ENCODE measurements at regions not wholly inside any gene's neighbourhood (a gene's known extent, or its start where the extent isn't known, plus 50 kb on each side); places are given as distances from the start of the nearest gene placed in this dataset.

DNA sequence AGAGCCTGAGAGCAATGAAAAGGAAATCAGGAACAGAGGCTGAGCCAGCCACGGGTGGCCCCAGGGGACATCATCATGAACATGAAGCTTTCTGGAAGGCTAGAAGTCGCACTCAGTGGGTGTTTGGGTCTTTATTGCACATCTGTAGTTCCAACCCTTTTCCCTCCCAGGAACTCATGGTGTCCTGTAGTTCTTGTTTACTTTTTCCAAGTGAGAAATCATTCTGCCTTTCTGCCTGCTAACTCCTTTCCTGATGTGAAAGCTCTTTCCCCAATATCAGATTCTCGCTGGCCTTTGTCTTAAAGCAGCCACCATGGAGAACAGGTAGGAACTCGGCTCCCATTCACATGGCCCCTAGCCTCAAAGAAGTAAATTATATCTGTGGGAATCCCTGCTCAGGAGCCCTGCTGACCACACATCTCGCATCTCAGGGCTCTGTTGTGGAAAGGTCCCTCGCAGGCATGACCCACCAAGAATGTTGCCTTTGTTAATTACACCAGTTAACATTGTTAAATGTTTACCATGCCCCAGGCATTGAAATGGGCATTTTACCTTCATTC lies 542.7 kb downstream of the TNS3 start:
- Mint-ChIP-seq H3K27me3 (ENCODE audit: insufficient read depth) (no peaks in the 10 kb centered on the region), H3K27ac (no peak overlapping the region), H3K4me3 (no peak overlapping the region), H3K9me3 (peaks cover 4% of the 10 kb centered on the region), H3K36me3 (ENCODE audit: low read depth) (no peaks in the 10 kb centered on the region), H3K4me1 (ENCODE audit: low read depth) (no peaks in the 10 kb centered on the region)
- intact Hi-C loops (cut with micrococcal nuclease) = no loop called here
- no peak for DNase-seq (ENCODE audit: low spot score)

DNA sequence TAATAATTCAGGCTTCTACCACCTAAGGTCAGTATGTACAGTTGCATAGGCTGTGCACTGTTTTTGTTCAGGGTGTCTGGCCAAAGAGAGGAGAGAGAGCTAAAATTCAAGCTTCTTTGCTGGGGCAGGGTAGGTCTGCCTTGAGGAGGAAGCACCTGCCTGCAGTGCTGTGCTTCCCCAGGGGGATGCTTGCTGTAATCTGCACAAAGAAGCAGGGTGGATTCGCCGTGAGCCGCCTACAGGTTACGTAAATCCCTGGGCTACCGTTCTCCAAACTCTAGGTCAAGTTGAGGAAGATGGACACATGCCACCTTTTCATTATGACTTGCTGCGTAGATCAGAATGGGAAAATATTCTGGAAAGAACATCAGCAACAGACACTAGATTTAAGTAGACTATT lies 543.3 kb downstream of the TNS3 start:
- Mint-ChIP-seq H3K36me3 (ENCODE audit: low read depth) (no peaks in the 10 kb centered on the region), H3K9me3 (peaks cover 4% of the 10 kb centered on the region), H3K4me1 (ENCODE audit: low read depth) (no peaks in the 10 kb centered on the region), H3K27ac (no peak overlapping the region), H3K27me3 (ENCODE audit: insufficient read depth) (no peaks in the 10 kb centered on the region), H3K4me3 (no peak overlapping the region)
- no peak for DNase-seq (ENCODE audit: low spot score)
- intact Hi-C loops (cut with micrococcal nuclease) = no loop called here

DNA sequence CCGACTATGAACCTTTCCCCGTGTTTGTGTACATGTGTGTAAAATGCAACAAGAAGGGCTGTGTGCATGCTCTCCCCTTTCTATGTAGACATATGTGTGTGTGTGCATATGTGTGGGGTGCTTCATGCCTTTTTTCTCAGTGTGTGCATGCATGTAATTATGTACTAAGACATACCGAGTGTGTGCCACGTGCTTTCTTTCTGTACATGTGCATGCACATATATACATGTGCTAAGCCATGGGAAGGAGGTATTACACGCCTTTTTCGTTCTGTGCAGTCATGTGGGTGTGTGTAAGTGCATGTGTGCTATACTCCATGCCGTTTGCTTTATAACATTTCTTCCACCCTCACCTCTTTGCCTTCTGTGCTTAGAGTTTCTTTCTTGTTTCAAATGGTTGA lies 544.3 kb downstream of the TNS3 start:
- no peaks in the 10 kb centered on the region for H3K27me3 Mint-ChIP-seq (ENCODE audit: insufficient read depth)
- no peak overlapping the region for H3K4me3 Mint-ChIP-seq
- peaks cover 4% of the 10 kb centered on the region for H3K9me3 Mint-ChIP-seq
- no peaks in the 10 kb centered on the region for H3K36me3 Mint-ChIP-seq (ENCODE audit: low read depth)
- DNase-seq (ENCODE audit: low spot score) = no peak
- intact Hi-C loops (cut with micrococcal nuclease) = no loop called here
- no peaks in the 10 kb centered on the region for H3K4me1 Mint-ChIP-seq (ENCODE audit: low read depth)
- H3K27ac Mint-ChIP-seq = no peak overlapping the region

DNA sequence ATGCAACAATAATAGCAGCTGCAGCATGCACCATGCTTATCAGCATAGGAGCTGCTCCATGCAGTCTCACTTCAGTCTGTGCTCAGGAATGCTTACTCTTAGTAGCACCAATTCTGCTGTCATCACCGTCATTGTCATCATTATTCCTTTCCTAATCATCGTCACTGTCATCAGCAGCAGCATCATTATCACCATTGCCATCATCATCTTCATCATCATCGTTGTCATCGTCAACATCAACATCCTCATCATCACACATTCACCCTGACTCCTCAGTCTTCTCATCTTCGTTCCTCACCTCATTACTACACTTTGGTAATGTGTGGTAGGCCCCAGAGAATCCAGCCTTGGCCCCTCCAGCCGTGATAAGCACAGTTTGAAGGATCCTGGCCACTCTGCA lies 545.0 kb downstream of the TNS3 start:
- intact Hi-C loops (cut with micrococcal nuclease) = no loop called here
- Mint-ChIP-seq H3K4me3 (no peak overlapping the region), H3K4me1 (ENCODE audit: low read depth) (no peaks in the 10 kb centered on the region), H3K27ac (no peak overlapping the region), H3K9me3 (peaks cover 4% of the 10 kb centered on the region), H3K36me3 (ENCODE audit: low read depth) (no peaks in the 10 kb centered on the region), H3K27me3 (ENCODE audit: insufficient read depth) (no peaks in the 10 kb centered on the region)
- DNase-seq (ENCODE audit: low spot score) = no peak

DNA sequence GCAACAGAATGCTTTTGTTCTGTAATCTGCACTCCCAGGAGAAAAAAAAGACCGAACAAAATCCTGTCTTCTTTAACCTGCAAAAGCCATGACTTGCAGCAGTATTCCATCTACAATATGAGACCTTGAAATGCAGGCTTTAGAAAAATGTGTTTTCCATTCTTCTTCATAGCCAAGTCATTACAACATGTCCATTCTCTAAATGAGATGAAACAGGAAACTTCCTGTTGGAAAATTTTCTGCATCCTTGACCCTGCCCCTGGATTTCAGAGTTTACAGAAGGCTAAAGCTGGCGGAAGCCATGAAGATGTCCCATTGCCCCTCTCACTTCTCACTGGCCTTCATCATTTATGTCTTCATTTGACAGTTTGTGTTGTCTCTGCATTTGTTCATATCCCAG lies 546.4 kb downstream of the TNS3 start:
- Mint-ChIP-seq H3K4me1 (ENCODE audit: low read depth) (no peaks in the 10 kb centered on the region), H3K9me3 (peaks cover 4% of the 10 kb centered on the region), H3K27me3 (ENCODE audit: insufficient read depth) (no peaks in the 10 kb centered on the region), H3K4me3 (no peak overlapping the region), H3K27ac (no peak overlapping the region), H3K36me3 (ENCODE audit: low read depth) (no peaks in the 10 kb centered on the region)
- intact Hi-C loops (cut with micrococcal nuclease) = no loop called here
- no peak for DNase-seq (ENCODE audit: low spot score)

DNA sequence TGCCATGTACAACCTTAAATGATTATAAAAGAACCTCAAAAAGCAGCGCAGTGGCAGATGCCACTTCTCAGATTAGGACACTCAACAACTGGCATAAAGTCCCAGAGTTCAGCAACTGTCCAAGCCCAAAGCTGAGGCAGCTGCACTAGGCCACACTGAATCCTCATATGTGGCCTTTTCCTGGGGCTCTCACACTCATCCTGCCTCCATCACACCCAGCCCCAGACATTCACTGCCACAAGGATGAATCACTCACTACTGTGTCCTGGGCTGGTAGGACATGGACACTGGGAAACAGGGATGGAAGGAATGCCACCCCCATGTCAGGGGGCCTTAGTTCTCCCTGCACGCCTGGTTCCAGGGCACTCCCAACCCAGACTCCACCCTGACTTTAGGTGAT lies 547.7 kb downstream of the TNS3 start:
- H3K4me3 Mint-ChIP-seq = no peak overlapping the region
- no peak for DNase-seq (ENCODE audit: low spot score)
- H3K36me3 Mint-ChIP-seq (ENCODE audit: low read depth) = no peaks in the 10 kb centered on the region
- peaks cover 4% of the 10 kb centered on the region for H3K9me3 Mint-ChIP-seq
- intact Hi-C loops (cut with micrococcal nuclease) = no loop called here
- no peaks in the 10 kb centered on the region for H3K27me3 Mint-ChIP-seq (ENCODE audit: insufficient read depth)
- no peak overlapping the region for H3K27ac Mint-ChIP-seq
- no peaks in the 10 kb centered on the region for H3K4me1 Mint-ChIP-seq (ENCODE audit: low read depth)

DNA sequence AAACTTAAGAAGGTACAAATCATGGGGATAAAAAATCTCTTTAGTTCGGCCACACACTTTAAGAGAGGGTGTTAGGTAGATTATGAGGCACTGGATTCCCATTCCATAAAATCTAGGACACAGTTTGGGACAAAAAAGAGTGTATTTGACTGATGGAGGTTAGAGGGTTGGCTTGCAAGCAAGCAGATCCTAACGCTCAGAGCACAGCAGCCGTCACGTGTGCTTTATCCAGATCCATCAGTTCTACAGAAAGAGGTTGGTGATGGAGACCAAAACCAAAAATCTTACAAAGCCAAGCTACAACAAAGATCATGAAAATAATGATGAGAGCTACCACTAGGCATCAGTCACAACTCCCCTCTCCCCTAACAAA lies 549.4 kb downstream of the TNS3 start:
- H3K27me3 Mint-ChIP-seq (ENCODE audit: insufficient read depth) = no peaks in the 10 kb centered on the region
- no peak for DNase-seq (ENCODE audit: low spot score)
- H3K36me3 Mint-ChIP-seq (ENCODE audit: low read depth) = no peaks in the 10 kb centered on the region
- no peaks in the 10 kb centered on the region for H3K4me1 Mint-ChIP-seq (ENCODE audit: low read depth)
- H3K9me3 Mint-ChIP-seq = peaks cover 4% of the 10 kb centered on the region
- no peak overlapping the region for H3K4me3 Mint-ChIP-seq
- H3K27ac Mint-ChIP-seq = no peak overlapping the region
- intact Hi-C loops (cut with micrococcal nuclease) = no loop called here

DNA sequence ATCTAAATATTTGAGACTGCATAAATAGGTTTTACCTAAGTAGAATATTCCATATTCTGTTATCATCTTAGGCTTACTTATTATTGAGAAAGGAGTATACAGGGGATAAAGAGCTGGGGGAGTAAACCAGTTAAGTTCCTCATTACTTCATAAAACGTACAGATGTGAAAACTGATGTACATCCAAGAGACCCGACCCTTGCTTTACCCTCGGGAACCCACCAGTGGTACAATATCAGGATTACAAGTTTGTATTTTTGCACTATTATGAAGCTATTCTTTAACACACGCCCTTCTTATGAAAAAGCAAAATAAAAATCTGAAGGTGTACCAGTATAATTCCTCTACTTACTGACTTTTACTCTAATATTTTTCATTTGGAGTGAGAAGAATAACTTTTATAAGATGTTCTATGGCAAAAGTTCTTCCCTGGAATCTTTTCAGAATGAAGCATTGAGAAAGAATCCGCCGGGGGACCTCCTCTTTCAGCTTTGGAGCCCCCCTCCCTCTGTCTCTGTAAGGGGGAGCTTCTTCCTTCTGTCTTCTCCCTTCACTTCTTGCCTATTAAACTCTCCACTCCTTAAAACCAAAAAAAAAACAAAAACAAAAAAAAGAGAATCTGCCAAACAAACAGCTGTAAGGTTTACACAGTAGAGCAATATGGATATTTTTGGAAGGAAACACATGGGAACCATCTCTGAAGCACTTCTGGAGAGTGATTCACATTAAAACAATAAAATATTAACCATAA lies 550.0 kb downstream of the TNS3 start:
- Mint-ChIP-seq H3K27ac (no peak overlapping the region), H3K27me3 (ENCODE audit: insufficient read depth) (no peaks in the 10 kb centered on the region), H3K9me3 (peaks cover 4% of the 10 kb centered on the region), H3K36me3 (ENCODE audit: low read depth) (no peaks in the 10 kb centered on the region), H3K4me3 (no peak overlapping the region), H3K4me1 (ENCODE audit: low read depth) (no peaks in the 10 kb centered on the region)
- intact Hi-C loops (cut with micrococcal nuclease) = no loop called here
- DNase-seq (ENCODE audit: low spot score) = no peak

DNA sequence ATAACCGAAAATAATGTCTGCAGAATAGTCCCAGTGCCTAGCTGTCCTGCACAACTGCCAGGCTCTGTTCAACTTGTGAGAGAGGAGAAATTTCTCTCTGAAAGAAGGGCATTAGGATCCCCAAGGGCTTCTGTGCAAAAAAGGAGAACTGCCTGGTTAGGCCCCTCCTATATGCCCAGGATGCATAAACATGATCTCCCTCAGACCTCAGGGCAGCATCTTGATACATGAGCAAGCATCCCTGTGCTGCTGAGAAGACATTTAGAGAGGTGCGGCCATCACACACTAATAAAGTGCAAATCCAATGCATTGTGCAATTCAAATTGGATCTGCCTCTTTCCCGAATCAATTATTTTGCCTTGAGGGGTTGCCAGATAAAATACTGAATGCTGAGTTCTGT lies 553.6 kb downstream of the TNS3 start:
- Mint-ChIP-seq H3K4me3 (no peak overlapping the region), H3K27me3 (ENCODE audit: insufficient read depth) (no peaks in the 10 kb centered on the region), H3K9me3 (no peaks in the 10 kb centered on the region), H3K27ac (no peak overlapping the region), H3K36me3 (ENCODE audit: low read depth) (no peaks in the 10 kb centered on the region), H3K4me1 (ENCODE audit: low read depth) (no peaks in the 10 kb centered on the region)
- intact Hi-C loops (cut with micrococcal nuclease) = no loop called here
- no peak for DNase-seq (ENCODE audit: low spot score)

DNA sequence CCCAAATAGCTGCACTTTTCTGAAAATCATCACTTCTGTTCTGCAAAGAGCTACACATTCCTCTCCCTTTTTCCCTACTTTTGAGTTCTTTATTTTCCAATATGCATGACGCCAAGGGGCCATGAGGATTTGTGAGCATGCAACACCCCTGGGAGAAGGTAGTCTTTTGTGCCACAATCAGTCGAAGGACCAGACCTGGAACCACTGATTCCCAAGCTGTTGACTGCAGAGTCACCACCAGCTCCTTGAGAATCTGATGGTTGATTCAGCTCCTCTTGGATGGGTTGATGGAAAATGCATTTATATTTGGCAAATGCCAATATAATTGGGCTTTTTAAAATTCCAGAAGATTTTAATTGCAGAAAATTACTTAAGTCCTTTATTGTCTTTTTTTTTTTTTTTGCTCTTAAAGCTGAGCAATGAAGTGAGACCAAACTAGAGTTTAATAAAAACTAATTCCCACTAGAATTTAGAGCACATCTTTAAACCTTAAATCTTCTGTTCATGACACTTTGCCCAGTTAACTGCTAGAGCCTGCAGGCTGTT lies 554.1 kb downstream of the TNS3 start:
- Mint-ChIP-seq H3K36me3 (ENCODE audit: low read depth) (no peaks in the 10 kb centered on the region), H3K4me1 (ENCODE audit: low read depth) (no peaks in the 10 kb centered on the region), H3K4me3 (no peak overlapping the region), H3K27me3 (ENCODE audit: insufficient read depth) (no peaks in the 10 kb centered on the region), H3K27ac (no peak overlapping the region), H3K9me3 (no peaks in the 10 kb centered on the region)
- intact Hi-C loops (cut with micrococcal nuclease) = no loop called here
- DNase-seq (ENCODE audit: low spot score) = no peak

DNA sequence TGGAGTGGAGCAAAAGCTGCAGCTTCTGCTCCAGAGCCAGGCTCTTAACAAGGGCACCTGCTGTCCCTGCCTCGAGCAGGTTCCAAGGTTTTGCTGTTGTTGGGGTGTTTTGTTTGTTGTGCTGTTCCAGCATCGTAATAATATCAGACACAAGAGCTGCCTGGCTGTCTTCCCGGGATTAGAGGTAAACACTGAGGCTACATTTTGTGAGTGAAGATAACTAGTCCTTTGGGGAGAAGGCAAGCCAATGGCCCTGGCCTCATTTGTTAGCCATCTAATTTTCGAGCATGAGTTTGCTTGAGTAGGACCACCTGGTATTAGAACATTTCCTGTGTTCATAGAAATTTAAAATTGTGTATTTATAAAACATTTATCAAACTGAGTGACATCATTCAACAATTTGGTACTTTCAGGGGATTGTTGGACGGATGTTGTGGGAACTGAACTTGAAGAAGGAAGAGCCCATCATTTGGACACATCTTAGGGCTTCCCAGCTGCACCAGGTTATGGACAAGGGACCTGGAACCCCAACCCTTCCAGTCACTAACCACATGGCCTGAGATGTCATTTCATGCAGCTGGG lies 555.0 kb downstream of the TNS3 start:
- DNase-seq (ENCODE audit: low spot score) = no peak
- H3K27me3 Mint-ChIP-seq (ENCODE audit: insufficient read depth) = no peaks in the 10 kb centered on the region

DNA sequence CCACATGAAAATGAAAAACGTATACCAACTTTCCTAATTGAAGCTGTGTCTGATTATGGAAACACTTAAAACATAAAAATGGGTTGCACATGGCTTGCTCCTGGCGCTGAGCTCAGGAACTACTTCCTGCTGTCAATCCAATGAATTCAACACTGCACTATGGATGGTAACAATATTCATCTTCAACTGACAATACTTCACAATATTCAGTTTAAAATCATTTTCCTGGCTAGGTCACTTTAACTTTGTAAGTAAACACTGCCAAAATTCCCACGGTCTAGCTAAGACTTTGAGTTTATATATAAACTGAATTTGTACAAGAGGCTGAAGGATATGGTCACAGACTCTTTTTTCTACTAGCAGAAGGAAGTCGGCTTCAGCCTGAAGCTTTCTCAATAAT lies 556.9 kb downstream of the TNS3 start:
- Mint-ChIP-seq H3K36me3 (ENCODE audit: low read depth) (no peaks in the 10 kb centered on the region), H3K4me1 (ENCODE audit: low read depth) (no peaks in the 10 kb centered on the region), H3K9me3 (no peaks in the 10 kb centered on the region), H3K27ac (no peak overlapping the region), H3K4me3 (no peak overlapping the region), H3K27me3 (ENCODE audit: insufficient read depth) (no peaks in the 10 kb centered on the region)
- no peak for DNase-seq (ENCODE audit: low spot score)
- intact Hi-C loops (cut with micrococcal nuclease) = no loop called here

More for the DNA sequence above, 555.0 kb downstream of the TNS3 start:
- H3K36me3 Mint-ChIP-seq (ENCODE audit: low read depth) = no peaks in the 10 kb centered on the region
- H3K4me3 Mint-ChIP-seq = no peak overlapping the region
- H3K9me3 Mint-ChIP-seq = no peaks in the 10 kb centered on the region
- no peak overlapping the region for H3K27ac Mint-ChIP-seq
- intact Hi-C loops (cut with micrococcal nuclease) = no loop called here
- H3K4me1 Mint-ChIP-seq (ENCODE audit: low read depth) = no peaks in the 10 kb centered on the region

DNA sequence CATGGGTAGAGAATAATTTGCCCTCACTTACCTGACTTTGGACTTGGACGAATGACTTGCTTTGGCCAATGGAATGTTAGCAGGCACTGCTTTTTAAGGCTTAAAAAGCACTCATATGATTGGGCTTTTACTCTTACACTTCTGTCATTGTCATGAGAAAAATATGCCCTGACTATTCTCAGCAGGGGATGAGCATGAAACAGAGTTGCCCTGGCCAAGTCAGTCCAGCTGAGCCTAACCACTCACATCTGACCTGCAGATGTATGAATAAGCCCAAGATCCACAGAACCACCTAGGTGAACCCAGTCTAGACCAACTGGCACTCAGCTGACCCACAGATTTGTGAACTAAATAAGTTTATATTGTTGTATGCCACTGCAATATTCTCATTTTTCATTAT lies 573.5 kb downstream of the TNS3 start:
- no peaks in the 10 kb centered on the region for H3K9me3 Mint-ChIP-seq
- no peaks in the 10 kb centered on the region for H3K27me3 Mint-ChIP-seq (ENCODE audit: insufficient read depth)
- H3K4me1 Mint-ChIP-seq (ENCODE audit: low read depth) = no peaks in the 10 kb centered on the region
- H3K36me3 Mint-ChIP-seq (ENCODE audit: low read depth) = no peaks in the 10 kb centered on the region
- intact Hi-C loops (cut with micrococcal nuclease) = no loop called here
- no peak overlapping the region for H3K27ac Mint-ChIP-seq
- DNase-seq (ENCODE audit: low spot score) = no peak
- H3K4me3 Mint-ChIP-seq = no peak overlapping the region
